Epidermal melanocyte (primary cell): ENCODE measurements at regions not wholly inside any gene's neighbourhood (a gene's known extent, or its start where the extent isn't known, plus 50 kb on each side); places are given as distances from the start of the nearest gene placed in this dataset.

Experiments
- DNase-seq: peaks from one replicate; pipeline ENCODE4 v3.0.0; 2011; ENCODE audit warnings: low spot score; ENCODE audit not compliant: insufficient read length

DNA sequence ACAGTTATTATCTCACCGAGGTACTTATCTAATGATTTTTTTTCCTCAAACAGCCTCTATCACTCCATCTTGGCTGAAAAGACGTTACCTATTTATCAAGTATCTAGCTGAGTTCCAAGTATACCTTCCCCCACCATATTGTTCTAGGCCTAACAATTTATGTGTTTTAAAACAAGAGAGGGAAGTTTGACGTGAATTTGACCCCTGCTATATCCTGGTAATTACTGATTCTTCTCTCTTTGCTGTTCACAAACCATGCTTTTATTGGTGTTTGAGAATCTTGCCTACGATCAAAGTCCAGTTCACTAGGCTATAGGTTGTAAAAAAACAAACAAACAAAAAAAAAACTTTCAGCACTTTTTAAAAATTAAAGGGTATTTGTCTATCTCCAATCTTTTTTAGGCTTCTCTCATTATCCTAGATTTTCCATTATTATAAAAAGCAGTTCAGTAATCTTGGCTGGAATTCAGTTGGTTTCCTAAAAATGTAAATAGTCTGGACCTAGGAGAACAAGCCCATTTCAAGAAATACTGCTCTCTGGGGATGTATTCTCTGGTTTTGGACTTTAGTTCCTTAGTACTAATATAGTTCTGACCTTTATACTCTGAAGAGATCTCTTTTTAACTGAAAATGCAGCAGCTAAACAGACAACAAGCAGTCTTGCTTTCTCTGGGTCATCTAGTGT, 505.4 kb downstream of the CPS1 start:
- DNase-seq = no peak

DNA sequence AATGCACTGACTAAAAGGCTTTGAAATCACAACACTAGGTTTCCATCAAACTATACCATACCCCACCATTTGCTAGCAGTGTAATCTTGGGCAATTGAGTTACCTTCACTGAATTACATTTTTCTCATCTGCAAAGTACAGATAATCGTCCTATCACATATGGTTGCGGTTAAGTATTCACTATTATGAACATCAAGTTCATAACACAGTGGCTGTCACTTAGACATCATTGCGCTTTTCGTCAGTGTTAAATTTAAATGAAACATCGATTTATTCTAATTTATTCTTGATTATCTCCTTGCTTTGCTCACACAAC, 505.9 kb downstream of the CPS1 start:
- DNase-seq = no peak

DNA sequence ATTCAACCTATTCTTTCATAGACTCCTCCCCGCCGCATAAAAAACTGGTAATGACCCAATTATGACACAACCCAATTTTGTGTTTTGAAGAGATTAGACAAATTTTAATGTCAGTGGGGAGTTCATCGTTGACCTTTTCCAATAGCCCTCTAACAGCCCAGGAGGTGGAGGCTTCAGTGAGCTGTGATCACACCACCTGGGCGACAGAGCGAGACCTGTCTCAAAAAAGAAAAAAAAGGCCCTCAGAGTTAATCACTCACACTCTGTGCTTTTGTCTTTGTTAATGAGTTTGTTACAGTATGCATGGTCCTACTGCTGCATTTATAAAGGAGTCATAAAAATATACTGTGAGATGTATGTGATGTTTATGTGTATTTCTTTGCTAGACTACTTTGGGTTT, 510.6 kb downstream of the CPS1 start:
- DNase-seq = no peak

DNA sequence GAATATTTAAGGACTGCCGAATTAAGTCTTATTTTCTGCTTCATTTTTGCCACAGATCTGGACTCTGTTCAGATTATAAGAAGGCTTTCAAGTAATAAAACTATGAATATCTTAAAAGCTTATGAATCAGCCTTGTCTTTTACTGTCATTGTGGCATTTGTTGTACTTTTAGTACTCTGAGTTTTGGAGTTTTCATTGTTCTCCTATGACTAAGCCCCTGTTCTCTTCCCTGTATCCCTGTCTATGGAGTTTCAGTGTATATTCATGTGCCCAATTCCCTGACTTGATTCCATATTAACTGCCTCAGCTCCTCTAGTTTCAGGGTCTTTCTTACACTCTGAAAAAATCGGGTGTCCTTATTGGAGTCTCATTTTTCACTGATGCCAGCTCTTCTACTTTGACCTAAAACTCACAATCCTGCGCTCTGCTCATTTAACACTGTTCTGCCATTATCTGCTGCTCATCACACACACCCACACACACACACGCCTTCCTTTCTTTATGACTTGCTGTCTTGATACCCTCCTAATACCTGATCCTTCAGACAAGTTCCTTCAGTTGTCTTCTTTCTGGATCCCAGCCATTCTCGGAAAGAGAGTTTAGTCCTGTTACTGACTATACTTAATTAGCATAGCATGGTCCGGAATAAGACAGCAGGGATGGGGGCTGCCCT, 511.8 kb downstream of the CPS1 start:
- no peak for DNase-seq

DNA sequence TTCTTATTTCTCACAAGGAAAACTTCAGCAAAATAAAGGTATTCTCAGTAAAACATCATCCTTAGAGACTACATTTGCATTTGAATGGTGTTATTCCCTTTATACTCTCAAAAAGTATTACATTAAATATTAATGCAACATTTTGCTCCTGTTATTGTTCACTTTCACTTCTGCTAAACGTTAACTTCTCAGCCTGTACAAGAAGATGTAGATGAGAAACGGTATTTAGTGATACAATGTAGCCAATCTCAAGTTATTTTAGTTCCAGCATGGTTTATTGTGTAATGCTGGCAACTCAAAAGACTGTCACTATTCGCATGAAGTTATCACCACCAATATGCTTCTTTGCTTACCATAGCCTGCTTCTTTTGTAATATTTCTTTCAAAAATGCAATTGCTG, 514.1 kb downstream of the CPS1 start:
- no peak for DNase-seq

DNA sequence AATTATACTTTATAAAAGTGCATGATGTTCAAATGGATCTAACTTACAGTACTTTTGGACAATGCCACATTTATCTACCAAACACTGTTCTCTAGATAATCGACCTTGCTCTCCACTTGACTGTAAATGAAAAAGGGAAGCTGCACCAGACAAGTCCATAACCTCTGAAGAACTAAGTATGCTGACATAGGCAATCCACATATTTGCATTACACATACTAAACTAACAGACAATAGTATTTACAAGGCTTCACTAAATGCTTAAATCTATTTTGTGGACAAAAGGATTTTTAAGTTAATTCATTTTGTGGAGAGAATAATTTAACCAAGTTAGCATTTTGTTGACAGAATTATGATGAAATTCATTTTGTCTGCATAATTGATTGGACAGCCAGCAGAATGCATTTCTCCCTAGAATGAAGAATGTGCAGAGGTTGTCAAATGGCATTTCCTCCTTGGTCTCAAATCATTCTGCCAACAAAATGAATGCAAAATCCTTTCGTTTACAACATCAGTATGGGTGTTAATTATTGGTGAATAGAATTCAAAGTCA, 520.9 kb downstream of the CPS1 start:
- no peak for DNase-seq

DNA sequence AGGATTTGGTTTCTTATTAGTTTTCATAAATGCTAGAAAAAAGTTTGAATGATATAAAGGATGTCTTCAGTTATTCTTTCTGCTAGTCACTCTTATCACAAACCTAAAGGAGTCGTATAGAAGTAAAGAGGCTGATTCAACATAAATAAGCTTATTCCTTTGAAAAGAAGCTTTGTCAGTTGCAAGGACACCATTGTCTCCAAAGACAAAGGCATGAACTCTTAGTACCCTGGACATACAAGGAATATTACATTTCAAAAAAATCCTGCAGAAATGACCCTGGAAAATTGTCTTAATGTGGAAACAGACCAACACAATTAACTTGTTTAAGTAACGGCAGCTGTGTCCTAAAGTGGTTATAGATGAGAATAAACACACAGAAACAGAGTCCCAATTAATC, 528.0 kb downstream of the CPS1 start:
- DNase-seq = no peak

DNA sequence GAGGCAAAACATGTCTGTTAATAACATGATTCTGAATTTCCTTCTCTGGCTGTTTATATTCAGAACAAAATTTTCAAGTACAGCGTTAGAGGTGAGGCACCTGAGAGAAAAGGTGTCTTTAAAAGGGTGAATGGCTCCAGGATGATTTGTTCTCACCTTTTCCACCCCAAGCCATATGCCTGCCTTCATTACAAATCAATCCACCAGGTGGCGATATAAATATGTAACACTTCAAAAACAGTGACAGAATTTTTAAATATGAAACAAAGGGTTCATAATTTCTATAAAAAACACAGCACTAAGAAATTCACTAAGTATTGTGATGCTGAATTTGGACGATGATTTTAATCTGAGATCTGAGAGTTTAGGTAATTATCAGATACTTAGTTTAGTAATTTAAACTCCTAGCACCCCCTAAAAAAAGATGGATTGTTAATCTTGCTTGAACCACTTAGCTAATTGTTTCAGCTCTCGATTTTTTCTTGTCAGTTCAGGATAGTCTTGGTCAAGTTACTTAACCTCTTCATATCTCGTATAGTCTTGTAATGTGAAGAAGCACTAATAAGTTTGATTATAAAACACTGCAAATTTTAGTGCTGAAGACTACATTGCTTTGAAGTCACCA, 528.8 kb downstream of the CPS1 start:
- peak; percentile 37 for DNase-seq

DNA sequence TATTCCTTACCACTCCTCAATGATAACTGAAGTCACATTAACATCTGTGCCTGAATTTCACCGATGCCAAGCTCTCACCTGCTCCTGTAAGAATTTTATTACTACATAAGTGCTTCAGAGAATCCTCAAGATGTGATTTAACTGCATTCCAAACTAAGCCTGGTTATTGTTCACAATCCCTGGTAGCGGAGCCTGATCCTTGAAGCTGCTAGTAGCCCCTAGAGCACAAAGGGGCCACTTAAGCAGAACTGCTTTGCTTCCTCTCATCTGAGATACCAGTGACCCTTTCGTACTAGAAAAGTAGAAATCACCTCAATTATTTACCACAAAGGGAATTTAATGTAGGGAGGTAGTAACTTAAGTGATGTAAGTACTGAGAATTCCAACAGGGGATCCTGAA, 529.6 kb downstream of the CPS1 start:
- DNase-seq = no peak

DNA sequence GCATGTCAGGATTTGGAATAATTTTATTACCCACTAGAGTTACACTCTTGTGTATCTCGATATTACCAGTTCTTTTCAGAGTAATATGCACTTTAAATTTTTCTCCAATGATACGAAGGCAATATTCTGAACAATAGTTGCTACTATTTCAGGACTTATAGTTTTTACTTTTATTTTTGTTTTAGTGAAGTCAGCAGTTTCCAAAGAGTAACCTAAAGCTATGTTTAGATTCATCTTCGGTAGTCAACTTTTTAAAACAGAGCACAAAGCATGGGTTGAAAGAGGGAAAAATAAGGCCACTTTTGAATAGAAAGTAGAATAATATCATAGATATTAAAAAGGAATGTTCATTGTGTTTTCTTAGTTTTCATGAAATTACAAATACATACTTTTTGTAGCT, 532.7 kb downstream of the CPS1 start:
- no peak for DNase-seq

DNA sequence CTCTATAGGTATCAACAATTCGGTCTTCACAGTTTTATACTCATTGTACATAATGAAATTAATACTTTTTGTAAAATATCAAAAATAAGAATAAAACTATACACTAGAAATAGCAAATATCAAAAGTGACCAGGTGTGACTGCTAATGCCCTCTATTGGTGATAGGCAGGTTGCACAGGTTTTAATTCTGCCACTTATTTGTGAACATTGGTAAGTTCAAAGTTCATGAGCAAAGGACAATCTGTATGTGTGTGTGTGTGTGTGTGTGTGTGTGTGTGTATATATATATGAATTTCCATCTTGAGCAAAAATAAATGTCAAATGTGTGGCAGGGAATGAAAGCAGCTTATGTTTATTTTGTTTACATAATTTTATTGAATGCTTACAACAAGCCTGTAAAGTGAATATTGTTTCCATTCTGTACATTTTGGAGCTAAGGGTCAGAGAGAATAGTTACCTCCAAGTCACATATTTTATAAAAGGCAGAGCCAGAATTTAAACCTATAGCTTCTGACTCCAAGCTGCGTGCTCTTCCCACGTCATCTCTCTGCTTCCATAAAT, 537.4 kb downstream of the CPS1 start:
- DNase-seq = no peak

DNA sequence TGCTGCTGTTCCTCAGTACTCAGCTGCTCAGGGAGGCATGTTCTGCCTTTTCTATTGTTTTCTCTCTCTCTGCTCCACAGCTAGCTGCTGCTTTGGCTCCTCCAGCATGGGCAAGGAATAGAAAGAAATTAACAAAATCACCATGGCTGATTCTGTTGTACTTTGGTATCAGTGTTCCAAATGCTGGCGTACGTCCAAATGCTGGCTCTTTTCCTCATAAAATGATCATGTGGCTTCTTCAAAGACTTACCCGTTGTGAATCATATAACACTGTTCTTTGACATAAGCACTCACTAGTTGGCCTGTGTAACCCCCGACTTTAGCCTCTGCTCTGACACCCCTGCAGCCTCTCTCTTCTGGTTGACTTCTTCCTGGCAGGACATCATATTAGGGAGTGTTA, 547.6 kb downstream of the CPS1 start:
- DNase-seq = no peak

DNA sequence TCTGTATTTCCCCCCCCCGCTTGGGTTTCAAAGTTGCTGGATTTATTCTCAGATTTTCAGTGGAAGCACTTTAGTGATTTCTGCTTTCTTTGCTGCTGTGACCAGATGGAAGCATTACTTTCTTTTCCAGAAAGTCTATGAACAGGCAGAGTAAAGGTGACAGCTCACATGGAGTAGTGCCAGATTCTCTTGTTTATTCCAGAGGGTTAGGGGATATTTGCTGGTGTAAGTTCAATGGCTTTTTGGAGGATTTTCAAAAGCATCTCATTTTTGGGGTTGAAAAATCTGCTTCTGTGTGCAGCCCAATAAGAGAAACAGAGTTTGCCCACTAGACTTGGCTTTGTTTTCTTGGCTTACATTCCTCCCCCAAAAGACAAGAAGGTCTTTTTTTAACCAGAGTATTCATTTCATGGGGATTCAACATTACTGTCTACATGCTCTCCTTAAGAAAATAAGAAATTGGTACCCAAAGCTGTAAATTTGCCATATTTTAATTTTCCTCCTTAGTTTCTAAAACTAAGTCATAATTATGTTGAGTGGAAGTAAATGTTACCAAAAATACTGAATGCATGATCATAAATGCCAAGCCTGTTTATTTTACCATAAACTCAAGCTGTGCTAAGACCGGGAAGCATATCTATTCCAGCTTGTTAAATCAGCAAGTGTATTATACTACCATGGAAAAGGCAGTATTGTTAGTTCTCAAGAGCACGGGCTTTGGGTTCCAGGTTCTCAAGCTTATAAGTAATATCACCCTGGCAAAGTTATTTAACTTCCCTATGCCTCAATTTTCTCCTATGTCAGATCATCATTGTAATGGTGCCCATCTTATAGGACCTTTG, 557.2 kb downstream of the CPS1 start:
- no peak for DNase-seq

DNA sequence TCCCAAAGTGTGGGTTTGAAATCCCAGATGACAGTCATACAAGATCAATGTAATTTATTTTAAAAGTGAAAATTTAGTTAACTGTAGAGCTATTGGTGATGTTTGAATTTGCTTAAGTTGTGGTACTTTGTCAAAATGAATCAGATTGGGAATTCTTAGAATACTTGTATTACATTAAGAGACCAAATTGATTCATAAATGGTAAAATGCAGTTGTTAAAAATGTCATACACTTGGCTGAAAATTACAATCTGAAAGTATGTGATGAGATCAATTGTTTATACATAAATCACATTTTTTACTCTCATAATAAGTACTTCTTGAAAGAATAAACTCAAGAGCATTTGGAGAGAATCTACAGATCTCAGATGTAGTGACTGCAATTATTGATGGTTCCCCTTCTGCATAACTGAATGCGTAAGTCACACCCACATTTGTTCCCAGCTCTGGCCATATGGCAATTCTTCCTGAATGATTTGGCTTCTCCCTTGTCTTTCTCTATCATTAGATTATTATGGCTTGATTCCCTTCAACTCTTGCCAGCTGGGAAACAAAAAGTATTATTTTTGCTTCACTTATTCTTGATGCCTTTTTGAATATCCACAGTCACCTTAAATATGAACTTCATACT, 558.5 kb downstream of the CPS1 start:
- DNase-seq = no peak

DNA sequence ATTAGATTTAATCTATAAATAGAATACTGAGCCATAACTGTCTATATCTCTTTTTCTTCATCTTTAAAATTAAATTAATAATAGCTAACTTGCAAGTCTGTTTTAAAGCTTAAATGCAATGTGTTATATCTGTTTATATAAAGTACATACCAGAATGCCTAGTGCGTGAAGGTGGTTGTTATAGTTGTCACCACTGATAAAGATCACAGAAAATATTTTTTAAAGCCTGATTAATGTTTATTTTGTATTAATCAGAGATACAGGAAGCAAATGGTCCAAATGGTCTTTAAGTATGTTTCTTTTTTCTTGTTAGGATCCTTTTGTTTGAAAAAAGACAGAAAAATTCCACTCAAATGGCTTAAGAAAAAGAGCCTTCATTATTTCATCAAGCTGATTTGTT, 560.6 kb downstream of the CPS1 start:
- DNase-seq = no peak

DNA sequence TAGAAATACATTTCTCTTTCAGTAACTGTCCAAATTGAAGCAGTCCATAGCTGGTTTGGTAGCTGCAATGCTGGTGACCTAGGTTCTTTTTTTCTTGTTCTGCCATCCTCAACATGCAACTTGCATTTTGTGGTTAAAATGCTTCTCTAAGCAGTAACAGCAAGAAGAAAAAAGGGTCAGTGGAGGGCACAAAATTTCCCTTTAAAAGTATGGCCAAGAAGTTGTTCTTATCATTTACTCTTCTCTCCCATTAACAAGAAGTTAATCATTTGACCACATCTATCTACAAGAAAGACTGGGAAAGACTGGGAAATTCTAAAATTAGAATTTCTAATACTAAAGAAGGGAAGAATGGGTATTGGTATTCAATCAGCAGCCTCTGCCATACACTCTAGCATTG, 569.9 kb downstream of the CPS1 start:
- no peak for DNase-seq

DNA sequence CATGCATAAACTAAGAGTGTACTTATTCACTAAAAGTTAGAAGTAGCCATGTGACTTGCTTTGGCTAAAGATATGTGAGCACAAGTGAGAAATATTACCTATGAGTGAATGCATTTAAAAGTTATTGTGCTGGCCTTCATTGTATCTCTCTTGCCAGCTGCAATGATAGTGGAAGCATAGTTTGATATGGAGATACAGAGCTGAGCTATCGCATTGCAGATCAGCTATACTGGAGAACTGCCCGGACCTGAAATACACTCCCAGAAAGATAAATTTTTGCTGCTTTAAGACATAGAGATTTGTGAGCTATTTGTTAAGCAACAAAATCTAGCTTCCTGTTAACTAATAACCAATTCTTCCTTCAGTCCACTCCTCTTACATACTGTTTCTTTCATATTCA, 571.1 kb downstream of the CPS1 start:
- no peak for DNase-seq

DNA sequence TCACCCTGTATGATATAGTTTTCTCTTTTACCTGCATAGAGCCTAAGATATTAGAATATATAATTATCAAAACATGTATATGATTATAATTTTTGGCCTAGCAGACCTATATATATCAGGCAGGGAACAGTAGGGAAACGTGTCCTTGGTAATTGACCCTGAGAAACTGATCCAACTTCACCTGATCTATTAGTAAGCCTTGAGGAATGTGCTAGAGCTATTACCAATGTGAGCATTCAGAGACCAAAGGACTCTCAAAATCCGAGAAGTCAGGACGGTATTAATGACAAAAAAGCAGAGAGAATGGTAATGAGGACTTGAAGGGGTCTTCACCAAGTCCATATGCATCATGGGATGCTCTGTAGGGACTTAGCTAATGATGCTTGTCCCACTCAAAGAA, 571.9 kb downstream of the CPS1 start:
- DNase-seq = no peak

DNA sequence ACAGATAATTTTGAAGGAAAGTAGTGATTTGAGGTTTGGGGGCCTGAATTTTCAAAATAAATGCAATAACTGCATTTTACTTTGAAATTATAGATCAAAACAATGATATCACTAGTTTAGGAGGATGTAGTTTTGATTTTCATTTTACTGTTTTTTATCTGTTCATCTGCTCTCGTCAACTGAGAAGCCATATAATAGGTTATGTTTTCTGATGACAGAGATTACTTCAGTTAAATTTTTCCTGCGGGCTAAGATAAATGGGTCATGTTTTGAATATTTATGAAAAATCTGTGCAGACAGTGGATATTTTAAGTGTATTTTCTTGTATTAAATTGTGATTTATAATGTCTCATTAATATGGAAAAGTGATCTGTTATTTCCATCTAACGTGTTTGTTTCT, 573.4 kb downstream of the CPS1 start:
- DNase-seq = no peak

DNA sequence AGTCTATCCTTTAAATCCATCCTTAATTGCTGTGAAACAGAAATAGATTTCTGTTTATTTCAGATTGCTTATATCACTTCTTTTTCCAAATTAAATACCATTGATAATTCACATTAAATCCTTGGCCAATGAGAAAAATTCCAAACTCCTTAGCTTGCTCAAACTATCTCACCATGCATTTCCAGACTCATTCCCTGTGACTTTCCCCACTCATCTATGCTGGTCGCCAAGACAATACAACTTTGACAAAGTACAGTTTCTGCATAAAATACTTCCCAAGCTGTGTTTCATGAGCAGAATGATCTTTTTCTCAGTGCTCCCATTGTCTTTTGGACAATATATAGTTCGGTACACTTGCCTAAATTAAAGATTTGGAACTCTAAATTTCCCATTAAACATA, 575.6 kb downstream of the CPS1 start:
- no peak for DNase-seq

DNA sequence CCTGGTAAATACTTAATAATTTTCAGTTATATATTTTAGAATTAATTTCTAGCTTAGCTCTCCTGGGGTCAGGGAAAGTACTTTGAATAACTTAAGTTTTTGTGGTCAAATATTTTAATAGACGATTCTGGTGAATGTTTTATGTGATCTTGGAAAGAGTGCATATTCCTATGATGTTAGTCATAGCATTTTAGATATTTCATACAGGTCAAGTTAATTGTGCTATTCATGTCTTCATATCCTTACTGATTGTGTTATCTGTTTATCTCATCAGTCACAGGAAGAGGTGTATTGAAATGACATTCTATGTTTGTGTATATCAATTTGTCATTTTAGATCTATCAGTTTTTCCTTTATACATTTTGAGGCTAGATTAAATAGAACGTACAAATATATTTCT, 576.2 kb downstream of the CPS1 start:
- DNase-seq = no peak
